ENCODE measurements at regions not wholly inside any gene's neighbourhood (a gene's known extent, or its start where the extent isn't known, plus 50 kb on each side); places are given as distances from the start of the nearest gene placed in this dataset.

GRCh38 chr13:58547419-58547818 is 915.9 kb downstream of the PCDH17 start:
- no peak for TF ChIP-seq POLR2AphosphoS5 (IDR thresholded peaks at IDR 0.05; ENCODE audit: low read depth, low read length)
- no peak for TF ChIP-seq POLR2A (IDR thresholded peaks at IDR 0.05; ENCODE audit: low read depth, low read length)

Measured in GM12891 (cell line).